Type B pancreatic cell (in vitro differentiated cells): ENCODE measurements at regions not wholly inside any gene's neighbourhood (a gene's known extent, or its start where the extent isn't known, plus 50 kb on each side); places are given as distances from the start of the nearest gene placed in this dataset.

Source experiments
- DNase-seq: peaks from one replicate; pipeline ENCODE4 v3.0.0; 2021; ENCODE audit warnings: mixed read lengths; ENCODE audit not compliant: unreplicated experiment; ENCODE audit errors: extremely low spot score
- H3K27ac Mint-ChIP-seq: 2 replicates; pipeline ENCODE4 v1.8.0; 2021; ENCODE audit warnings: mild to moderate bottlenecking, mixed read lengths
- H3K27me3 Mint-ChIP-seq: 2 replicates; pipeline ENCODE4 v1.8.0; 2021; ENCODE audit warnings: mixed read lengths
- H3K36me3 Mint-ChIP-seq: 2 replicates; pipeline ENCODE4 v1.8.0; 2021; ENCODE audit warnings: mixed read lengths
- H3K4me1 Mint-ChIP-seq: one replicate; pipeline ENCODE4 v1.8.0; 2021; ENCODE audit warnings: mixed read lengths; ENCODE audit not compliant: unreplicated experiment
- H3K4me3 Mint-ChIP-seq: 2 replicates; pipeline ENCODE4 v1.8.0; 2021; ENCODE audit warnings: mild to moderate bottlenecking, mixed read lengths
- H3K9me3 Mint-ChIP-seq: 2 replicates; pipeline ENCODE4 v1.8.0; 2021; ENCODE audit warnings: mixed read lengths
- CTCF ChIP-seq: fragments of 200-600 bp; sonication (generic); conservative IDR thresholded peaks from 2 replicates; pipeline ENCODE4 v1.5.0; 2021; ENCODE audit warnings: antibody characterized with exemption, mild to moderate bottlenecking

GRCh38 chr6:14689639-14690038, 556.2 kb upstream of the JARID2 start:
- Mint-ChIP-seq H3K27ac (no peak overlapping the region), H3K4me1 (peaks cover 13% of the 10 kb centered on the region), H3K9me3 (no peaks in the 10 kb centered on the region), H3K36me3 (no peaks in the 10 kb centered on the region), H3K27me3 (no peaks in the 10 kb centered on the region), H3K4me3 (no peak overlapping the region)
- no peak for DNase-seq
- no peak for TF ChIP-seq CTCF

GRCh38 chr6:14690120-14691056, 555.5 kb upstream of the JARID2 start:
- H3K9me3 Mint-ChIP-seq, result no peaks in the 10 kb centered on the region
- H3K27ac Mint-ChIP-seq, result no peak overlapping the region

GRCh38 chr6:14692208-14692607, 553.7 kb upstream of the JARID2 start:
- no peaks in the 10 kb centered on the region for H3K36me3 Mint-ChIP-seq
- no peak overlapping the region for H3K4me3 Mint-ChIP-seq
- H3K27ac Mint-ChIP-seq, result no peak overlapping the region
- H3K9me3 Mint-ChIP-seq, result no peaks in the 10 kb centered on the region
- DNase-seq, result no peak
- TF ChIP-seq CTCF, result no peak
- no peaks in the 10 kb centered on the region for H3K27me3 Mint-ChIP-seq
- peaks cover 13% of the 10 kb centered on the region for H3K4me1 Mint-ChIP-seq

More at GRCh38 chr6:14690120-14691056, 555.5 kb upstream of the JARID2 start:
- no peak for TF ChIP-seq CTCF
- Mint-ChIP-seq H3K4me1 (peaks cover 14% of the 10 kb centered on the region), H3K36me3 (no peaks in the 10 kb centered on the region), H3K4me3 (no peak overlapping the region), H3K27me3 (no peaks in the 10 kb centered on the region)
- DNase-seq, result no peak

- Mint-ChIP-seq H3K27me3 (no peaks in the 10 kb centered on the region), H3K4me3 (no peak overlapping the region), H3K9me3 (no peaks in the 10 kb centered on the region), H3K4me1 (peaks cover 13% of the 10 kb centered on the region), H3K36me3 (no peaks in the 10 kb centered on the region), H3K27ac (no peak overlapping the region)
- DNase-seq, result no peak
- no peak for TF ChIP-seq CTCF
These were observed 552.3 kb upstream of the JARID2 start for GRCh38 chr6:14693301-14694192.

GRCh38 chr6:14694308-14694707, 551.6 kb upstream of the JARID2 start:
- no peak for DNase-seq
- no peaks in the 10 kb centered on the region for H3K36me3 Mint-ChIP-seq
- no peak for TF ChIP-seq CTCF
- no peaks in the 10 kb centered on the region for H3K9me3 Mint-ChIP-seq
- H3K4me1 Mint-ChIP-seq, result peaks cover 13% of the 10 kb centered on the region
- no peak overlapping the region for H3K4me3 Mint-ChIP-seq
- no peak overlapping the region for H3K27ac Mint-ChIP-seq
- no peaks in the 10 kb centered on the region for H3K27me3 Mint-ChIP-seq
